ENCODE measurements at regions not wholly inside any gene's neighbourhood (a gene's known extent, or its start where the extent isn't known, plus 50 kb on each side); places are given as distances from the start of the nearest gene placed in this dataset.
"Not testable (repeated sequence)": the region's sequence is repeated elsewhere in the genome, so short reads cannot be mapped to it uniquely, and the experiment has no call there.

- no peak for DNase-seq
These were observed 268.2 kb downstream of the SH3GL2 start for GRCh38 chr9:17846948-17847655.

GRCh38 chr9:17847908-17848307 is 269.0 kb downstream of the SH3GL2 start:
- no peak for DNase-seq

- DNase-seq, result no peak
These were observed 273.2 kb downstream of the SH3GL2 start for GRCh38 chr9:17852108-17852507.

- DNase-seq, result no peak
These were observed 275.6 kb downstream of the SH3GL2 start for GRCh38 chr9:17854487-17854886.

GRCh38 chr9:17856995-17857394 is 278.1 kb downstream of the SH3GL2 start:
- no peak for DNase-seq

GRCh38 chr9:17859228-17859627 is 280.4 kb downstream of the SH3GL2 start:
- no peak for DNase-seq

- no peak for DNase-seq
These were observed 281.1 kb downstream of the SH3GL2 start for GRCh38 chr9:17859987-17860386.

GRCh38 chr9:17862101-17862500 is 283.2 kb downstream of the SH3GL2 start:
- DNase-seq, result no peak

GRCh38 chr9:17862629-17863028 is 283.8 kb downstream of the SH3GL2 start:
- no peak for DNase-seq

GRCh38 chr9:17863213-17863883 is 284.5 kb downstream of the SH3GL2 start:
- DNase-seq, result no peak

GRCh38 chr9:17863924-17864323 is 285.1 kb downstream of the SH3GL2 start:
- no peak for DNase-seq

GRCh38 chr9:17864951-17865350 is 286.1 kb downstream of the SH3GL2 start:
- no peak for DNase-seq

- DNase-seq, result no peak
These were observed 287.0 kb downstream of the SH3GL2 start for GRCh38 chr9:17865881-17866280.

- DNase-seq, result no peak
These were observed 291.9 kb downstream of the SH3GL2 start for GRCh38 chr9:17870722-17871121.

GRCh38 chr9:17871213-17871890 is 292.5 kb downstream of the SH3GL2 start:
- no peak for DNase-seq

GRCh38 chr9:17875886-17876285 is 297.0 kb downstream of the SH3GL2 start:
- no peak for DNase-seq

- DNase-seq, result no peak
These were observed 297.8 kb downstream of the SH3GL2 start for GRCh38 chr9:17876687-17877086.

GRCh38 chr9:17878810-17879370 is 300.0 kb downstream of the SH3GL2 start:
- DNase-seq, result no peak

- DNase-seq, result no peak
These were observed 302.5 kb downstream of the SH3GL2 start for GRCh38 chr9:17881371-17881770.

GRCh38 chr9:17882688-17883594 is 304.1 kb downstream of the SH3GL2 start:
- DNase-seq, result no peak

GRCh38 chr9:17888066-17888465 is 309.2 kb downstream of the SH3GL2 start:
- no peak for DNase-seq

GRCh38 chr9:17888964-17889363 is 310.1 kb downstream of the SH3GL2 start:
- not testable (repeated sequence) for DNase-seq

Data from CD4-positive, alpha-beta T cell treated with Interferon alpha-2 for 1 hour (primary cell).